ENCODE measurements at regions not wholly inside any gene's neighbourhood (a gene's known extent, or its start where the extent isn't known, plus 50 kb on each side); places are given as distances from the start of the nearest gene placed in this dataset.

DNA sequence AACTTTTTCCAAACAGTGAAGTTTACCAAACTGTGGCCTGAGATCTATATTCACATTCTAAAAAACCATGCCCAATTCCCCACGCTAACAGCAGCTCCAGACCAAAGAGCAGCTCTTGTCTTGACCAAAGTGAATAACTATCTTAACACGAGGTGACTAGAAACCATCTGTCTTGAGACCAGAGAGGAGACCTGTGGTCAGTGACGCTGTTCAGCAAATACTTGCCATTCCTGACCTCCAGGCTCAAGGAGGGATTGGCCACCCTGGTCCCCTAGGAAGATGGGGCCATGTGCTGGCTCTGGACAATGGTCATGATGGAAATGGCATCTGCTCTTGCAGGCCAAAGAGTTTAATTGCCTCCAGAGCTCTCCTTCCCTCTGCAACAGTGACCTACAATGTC, 104.4 kb upstream of the CD93 start:
- no peaks in the 10 kb centered on the region for H3K27me3 Mint-ChIP-seq (ENCODE audit: unreplicated experiment)
- H3K9me3 Mint-ChIP-seq (ENCODE audit: unreplicated experiment): peaks cover 3% of the 10 kb centered on the region
- no peak overlapping the region for H3K4me3 Mint-ChIP-seq (ENCODE audit: unreplicated experiment)
- no peak overlapping the region for H3K27ac Mint-ChIP-seq (ENCODE audit: unreplicated experiment)
- TF ChIP-seq, protein P1, sequence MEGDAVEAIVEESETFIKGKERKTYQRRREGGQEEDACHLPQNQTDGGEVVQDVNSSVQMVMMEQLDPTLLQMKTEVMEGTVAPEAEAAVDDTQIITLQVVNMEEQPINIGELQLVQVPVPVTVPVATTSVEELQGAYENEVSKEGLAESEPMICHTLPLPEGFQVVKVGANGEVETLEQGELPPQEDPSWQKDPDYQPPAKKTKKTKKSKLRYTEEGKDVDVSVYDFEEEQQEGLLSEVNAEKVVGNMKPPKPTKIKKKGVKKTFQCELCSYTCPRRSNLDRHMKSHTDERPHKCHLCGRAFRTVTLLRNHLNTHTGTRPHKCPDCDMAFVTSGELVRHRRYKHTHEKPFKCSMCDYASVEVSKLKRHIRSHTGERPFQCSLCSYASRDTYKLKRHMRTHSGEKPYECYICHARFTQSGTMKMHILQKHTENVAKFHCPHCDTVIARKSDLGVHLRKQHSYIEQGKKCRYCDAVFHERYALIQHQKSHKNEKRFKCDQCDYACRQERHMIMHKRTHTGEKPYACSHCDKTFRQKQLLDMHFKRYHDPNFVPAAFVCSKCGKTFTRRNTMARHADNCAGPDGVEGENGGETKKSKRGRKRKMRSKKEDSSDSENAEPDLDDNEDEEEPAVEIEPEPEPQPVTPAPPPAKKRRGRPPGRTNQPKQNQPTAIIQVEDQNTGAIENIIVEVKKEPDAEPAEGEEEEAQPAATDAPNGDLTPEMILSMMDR (IDR thresholded peaks at IDR 0.05; ENCODE audit: partially characterized antibody, unreplicated experiment): no peak
- DNase-seq: no peak
- no peaks in the 10 kb centered on the region for H3K36me3 Mint-ChIP-seq (ENCODE audit: unreplicated experiment)
- H3K4me1 Mint-ChIP-seq (ENCODE audit: low read depth, unreplicated experiment): no peaks in the 10 kb centered on the region

DNA sequence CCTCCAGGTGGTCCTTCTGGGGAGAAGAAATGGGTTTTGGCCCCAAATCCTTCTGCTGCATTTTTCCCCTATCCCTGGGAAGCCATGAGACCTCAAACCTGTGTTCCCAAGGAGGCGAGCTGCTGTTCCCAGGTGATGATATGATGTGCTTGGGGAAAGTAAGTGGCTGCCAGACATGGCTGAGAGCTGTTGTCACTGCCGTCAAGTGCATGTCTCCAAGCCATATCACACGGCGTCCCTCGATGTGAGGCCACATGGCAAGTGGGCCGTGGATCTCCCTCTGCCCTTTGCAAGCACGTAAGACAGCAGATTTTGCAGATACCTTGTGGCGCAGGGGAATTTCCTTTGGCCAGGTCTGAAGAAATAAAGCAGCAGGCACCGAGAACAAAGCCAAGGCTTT, 103.7 kb upstream of the CD93 start:
- no peaks in the 10 kb centered on the region for H3K27me3 Mint-ChIP-seq (ENCODE audit: unreplicated experiment)
- H3K4me3 Mint-ChIP-seq (ENCODE audit: unreplicated experiment): no peak overlapping the region
- H3K9me3 Mint-ChIP-seq (ENCODE audit: unreplicated experiment): peaks cover 3% of the 10 kb centered on the region
- no peaks in the 10 kb centered on the region for H3K36me3 Mint-ChIP-seq (ENCODE audit: unreplicated experiment)
- no peak for DNase-seq
- no peaks in the 10 kb centered on the region for H3K4me1 Mint-ChIP-seq (ENCODE audit: low read depth, unreplicated experiment)
- H3K27ac Mint-ChIP-seq (ENCODE audit: unreplicated experiment): no peak overlapping the region
- TF ChIP-seq, protein P1 (IDR thresholded peaks at IDR 0.05; ENCODE audit: partially characterized antibody, unreplicated experiment): no peak

GRCh38 chr20:23189341-23189740, 103.2 kb upstream of the CD93 start:
- H3K4me1 Mint-ChIP-seq (ENCODE audit: low read depth, unreplicated experiment): no peaks in the 10 kb centered on the region
- peaks cover 3% of the 10 kb centered on the region for H3K9me3 Mint-ChIP-seq (ENCODE audit: unreplicated experiment)
- H3K27ac Mint-ChIP-seq (ENCODE audit: unreplicated experiment): no peak overlapping the region
- DNase-seq: no peak
- no peak overlapping the region for H3K4me3 Mint-ChIP-seq (ENCODE audit: unreplicated experiment)
- H3K36me3 Mint-ChIP-seq (ENCODE audit: unreplicated experiment): no peaks in the 10 kb centered on the region
- no peaks in the 10 kb centered on the region for H3K27me3 Mint-ChIP-seq (ENCODE audit: unreplicated experiment)
- TF ChIP-seq, protein P1 (IDR thresholded peaks at IDR 0.05; ENCODE audit: partially characterized antibody, unreplicated experiment): no peak

DNA sequence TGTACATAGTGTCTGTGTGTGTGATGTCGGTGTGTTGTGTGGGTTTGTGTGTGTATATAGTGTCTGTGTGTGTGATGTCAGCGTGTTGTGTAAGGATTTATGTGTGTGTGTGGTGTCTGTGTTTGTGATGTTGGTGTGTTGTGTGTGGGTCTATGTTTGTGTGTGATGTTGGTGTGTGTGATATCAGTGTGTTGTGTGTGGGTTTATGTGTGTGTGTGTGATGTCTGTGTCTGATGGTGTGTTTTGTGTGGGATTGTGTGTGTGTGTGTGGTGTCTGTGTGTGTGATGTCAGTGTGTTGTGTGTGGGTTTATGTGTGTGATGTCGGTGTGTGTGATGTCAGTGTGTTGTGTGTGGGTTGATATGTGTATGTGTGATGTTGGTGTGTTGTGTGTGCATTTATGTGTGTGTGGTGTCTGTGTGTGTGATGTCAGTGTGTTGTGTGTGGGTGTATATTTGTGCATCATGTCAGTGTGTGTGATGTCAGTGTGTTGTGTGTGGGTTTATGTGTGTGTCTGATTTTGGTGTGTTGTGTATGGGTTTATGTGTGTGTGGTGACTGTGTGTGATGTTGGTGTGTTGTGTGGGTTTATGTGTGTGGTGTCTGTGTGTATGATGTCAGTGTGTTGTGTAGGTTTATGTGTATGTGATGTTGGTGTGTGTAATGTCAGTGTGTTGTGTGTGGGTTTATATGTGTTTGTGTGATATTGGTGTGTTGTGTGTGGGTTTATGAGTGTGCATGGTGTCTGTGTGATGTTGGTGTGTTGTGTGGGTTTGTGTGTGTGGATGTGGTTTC, 102.4 kb upstream of the CD93 start:
- no peaks in the 10 kb centered on the region for H3K4me1 Mint-ChIP-seq (ENCODE audit: low read depth, unreplicated experiment)
- H3K36me3 Mint-ChIP-seq (ENCODE audit: unreplicated experiment): no peaks in the 10 kb centered on the region
- no peak overlapping the region for H3K4me3 Mint-ChIP-seq (ENCODE audit: unreplicated experiment)
- H3K9me3 Mint-ChIP-seq (ENCODE audit: unreplicated experiment): peaks cover 3% of the 10 kb centered on the region
- peaks cover 2% of the 10 kb centered on the region for H3K27me3 Mint-ChIP-seq (ENCODE audit: unreplicated experiment)
- no peak for DNase-seq
- TF ChIP-seq, protein P1 (IDR thresholded peaks at IDR 0.05; ENCODE audit: partially characterized antibody, unreplicated experiment): no peak
- H3K27ac Mint-ChIP-seq (ENCODE audit: unreplicated experiment): no peak overlapping the region

DNA sequence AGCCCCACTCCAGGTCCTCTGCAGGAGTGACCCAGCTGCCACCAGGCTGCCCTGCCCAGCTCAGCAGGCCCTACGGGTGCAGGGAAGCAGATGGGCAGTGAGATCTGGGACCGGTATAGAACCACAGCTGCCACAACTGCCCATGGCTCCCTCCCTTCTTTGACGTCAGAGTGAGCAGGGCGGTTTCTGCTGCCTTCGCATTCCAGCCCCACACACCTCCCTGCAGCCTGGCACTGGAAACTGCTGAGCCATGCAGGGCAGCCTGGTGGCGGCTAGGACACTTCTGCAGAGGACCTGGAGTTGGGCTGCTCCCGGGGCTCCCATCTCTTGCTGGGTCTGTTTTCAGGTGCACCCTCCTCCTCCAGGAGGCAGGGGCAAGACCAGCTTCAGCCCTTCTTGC, 101.6 kb upstream of the CD93 start:
- no peak overlapping the region for H3K27ac Mint-ChIP-seq (ENCODE audit: unreplicated experiment)
- H3K4me1 Mint-ChIP-seq (ENCODE audit: low read depth, unreplicated experiment): no peaks in the 10 kb centered on the region
- peaks cover 2% of the 10 kb centered on the region for H3K27me3 Mint-ChIP-seq (ENCODE audit: unreplicated experiment)
- H3K9me3 Mint-ChIP-seq (ENCODE audit: unreplicated experiment): peaks cover 2% of the 10 kb centered on the region
- TF ChIP-seq, protein P1 (IDR thresholded peaks at IDR 0.05; ENCODE audit: partially characterized antibody, unreplicated experiment): no peak
- H3K36me3 Mint-ChIP-seq (ENCODE audit: unreplicated experiment): no peaks in the 10 kb centered on the region
- H3K4me3 Mint-ChIP-seq (ENCODE audit: unreplicated experiment): no peak overlapping the region
- DNase-seq: no peak

Data from glutamatergic neuron (in vitro differentiated cells).